OCI-LY3 (cell line): ENCODE measurements at regions not wholly inside any gene's neighbourhood (a gene's known extent, or its start where the extent isn't known, plus 50 kb on each side); places are given as distances from the start of the nearest gene placed in this dataset.

Experiments used
- CTCF ChIP-seq: fragments of 200-600, 300-600 bp; sonication (generic); IDR thresholded peaks from 2 replicates; pipeline ENCODE4 v1.5.1; 2014; ENCODE audit warnings: antibody characterized with exemption, low read length, low read depth
- EZH2phosphoT487 ChIP-seq: fragments of 200-600 bp; shearing (Covaris generic); IDR thresholded peaks from 2 replicates; pipeline ENCODE4 v1.6.1; 2018; ENCODE audit warnings: antibody characterized with exemption, mixed run types, low read depth

GRCh38 chr3:173255555-173255954, 114.5 kb upstream of the SPATA16 start:
- no peak for TF ChIP-seq CTCF
- TF ChIP-seq EZH2phosphoT487: no peak
